ENCODE measurements at regions not wholly inside any gene's neighbourhood (a gene's known extent, or its start where the extent isn't known, plus 50 kb on each side); places are given as distances from the start of the nearest gene placed in this dataset.

- Histone ChIP-seq H3K27ac (replicated peaks; ENCODE audit: low read length) (no peak overlapping the region), H3K4me3 (ENCODE audit: low read length in 2 of 2) (no peak overlapping the region), H3K14ac (ENCODE audit: low read length) (no peak overlapping the region), H4K8ac (ENCODE audit: low read depth, low read length) (no peak overlapping the region), H3K9me3 (replicated peaks in 1 of 2; ENCODE audit: control insufficient read depth in 2 of 2, insufficient read depth in 1 of 2, low read depth in 1 of 2, low read length in 2 of 2) (no peaks in the 10 kb centered on the region), H3K18ac (ENCODE audit: low read length) (no peak overlapping the region), H2BK5ac (ENCODE audit: low read length) (no peak overlapping the region), H2BK120ac (ENCODE audit: low read depth, low read length) (no peak overlapping the region), H3K23ac (ENCODE audit: low read depth, low read length, poor library complexity) (no peak overlapping the region), H2AFZ (ENCODE audit: low read length) (no peak overlapping the region), H3K27me3 (ENCODE audit: control insufficient read depth in 3 of 3, insufficient read depth in 3 of 3, low read depth in 1 of 3, low read length in 3 of 3) (no peaks in the 10 kb centered on the region), H3K4ac (ENCODE audit: low read length) (no peak overlapping the region), H3K79me1 (ENCODE audit: low read depth, low read length) (no peaks in the 10 kb centered on the region), H3K36me3 (replicated peaks in 1 of 2; ENCODE audit: control insufficient read depth in 2 of 2, insufficient read depth in 2 of 2, low read length in 2 of 2) (no peaks in the 10 kb centered on the region), H3K9ac (ENCODE audit: low read depth, low read length, poor library complexity) (no peak overlapping the region), H2BK15ac (ENCODE audit: low read length) (no peak overlapping the region), H4K91ac (ENCODE audit: low read depth, low read length, poor library complexity) (no peak overlapping the region), H2BK12ac (ENCODE audit: low read length) (no peak overlapping the region), H3K4me1 (ENCODE audit: control insufficient read depth in 2 of 2, insufficient read depth in 1 of 2, low read depth in 1 of 2, low read length in 2 of 2) (no peaks in the 10 kb centered on the region), H3K4me2 (ENCODE audit: insufficient read depth, low read length, poor library complexity, severe bottlenecking) (no peak overlapping the region), H2AK5ac (ENCODE audit: low read depth, low read length) (no peak overlapping the region)
- no peak for DNase-seq (ENCODE audit: low spot score)
- no CpG with 5 or more reads among the region's 10 CpGs for WGBS, 2 donors (ENCODE audit: extremely low coverage in 2 of 2, insufficient read length in 2 of 2, insufficient replicate concordance in 1 of 2)
Measured at GRCh38 chr14:44873536-44873935, 88.2 kb downstream of the KLHL28 start.

- Histone ChIP-seq H3K36me3 (replicated peaks in 1 of 2; ENCODE audit: control insufficient read depth in 2 of 2, insufficient read depth in 2 of 2, low read length in 2 of 2) (no peaks in the 10 kb centered on the region), H2BK15ac (ENCODE audit: low read length) (no peak overlapping the region), H3K79me1 (ENCODE audit: low read depth, low read length) (no peaks in the 10 kb centered on the region), H2AK5ac (ENCODE audit: low read depth, low read length) (no peak overlapping the region), H2BK120ac (ENCODE audit: low read depth, low read length) (no peak overlapping the region), H3K9me3 (replicated peaks in 1 of 2; ENCODE audit: control insufficient read depth in 2 of 2, insufficient read depth in 1 of 2, low read depth in 1 of 2, low read length in 2 of 2) (no peaks in the 10 kb centered on the region), H2BK12ac (ENCODE audit: low read length) (no peak overlapping the region), H3K4me1 (ENCODE audit: control insufficient read depth in 2 of 2, insufficient read depth in 1 of 2, low read depth in 1 of 2, low read length in 2 of 2) (no peaks in the 10 kb centered on the region), H3K27ac (replicated peaks; ENCODE audit: low read length) (no peak overlapping the region), H4K8ac (ENCODE audit: low read depth, low read length) (no peak overlapping the region), H3K4me3 (ENCODE audit: low read length in 2 of 2) (no peak overlapping the region), H3K4ac (ENCODE audit: low read length) (no peak overlapping the region), H3K23ac (ENCODE audit: low read depth, low read length, poor library complexity) (no peak overlapping the region), H3K27me3 (ENCODE audit: control insufficient read depth in 3 of 3, insufficient read depth in 3 of 3, low read depth in 1 of 3, low read length in 3 of 3) (no peaks in the 10 kb centered on the region), H2BK5ac (ENCODE audit: low read length) (no peak overlapping the region), H3K14ac (ENCODE audit: low read length) (no peak overlapping the region), H2AFZ (ENCODE audit: low read length) (no peak overlapping the region), H3K9ac (ENCODE audit: low read depth, low read length, poor library complexity) (no peak overlapping the region), H3K18ac (ENCODE audit: low read length) (no peak overlapping the region), H4K91ac (ENCODE audit: low read depth, low read length, poor library complexity) (no peak overlapping the region), H3K4me2 (ENCODE audit: insufficient read depth, low read length, poor library complexity, severe bottlenecking) (no peak overlapping the region)
- no peak for DNase-seq (ENCODE audit: low spot score)
- WGBS, 2 donors (ENCODE audit: extremely low coverage in 2 of 2, insufficient read length in 2 of 2, insufficient replicate concordance in 1 of 2): no CpG with 5 or more reads among the region's 1 CpG
Measured at GRCh38 chr14:44866770-44867169, 95.0 kb downstream of the KLHL28 start.

- Histone ChIP-seq H3K27me3 (ENCODE audit: control insufficient read depth in 3 of 3, insufficient read depth in 3 of 3, low read depth in 1 of 3, low read length in 3 of 3) (no peaks in the 10 kb centered on the region), H2AFZ (ENCODE audit: low read length) (no peak overlapping the region), H3K4me1 (ENCODE audit: control insufficient read depth in 2 of 2, insufficient read depth in 1 of 2, low read depth in 1 of 2, low read length in 2 of 2) (no peaks in the 10 kb centered on the region), H2AK5ac (ENCODE audit: low read depth, low read length) (no peak overlapping the region), H3K14ac (ENCODE audit: low read length) (no peak overlapping the region), H3K79me1 (ENCODE audit: low read depth, low read length) (no peaks in the 10 kb centered on the region), H3K36me3 (replicated peaks in 1 of 2; ENCODE audit: control insufficient read depth in 2 of 2, insufficient read depth in 2 of 2, low read length in 2 of 2) (no peaks in the 10 kb centered on the region), H2BK12ac (ENCODE audit: low read length) (no peak overlapping the region), H4K91ac (ENCODE audit: low read depth, low read length, poor library complexity) (no peak overlapping the region), H2BK15ac (ENCODE audit: low read length) (no peak overlapping the region), H3K18ac (ENCODE audit: low read length) (no peak overlapping the region), H3K9me3 (replicated peaks in 1 of 2; ENCODE audit: control insufficient read depth in 2 of 2, insufficient read depth in 1 of 2, low read depth in 1 of 2, low read length in 2 of 2) (no peaks in the 10 kb centered on the region), H3K4ac (ENCODE audit: low read length) (no peak overlapping the region), H3K23ac (ENCODE audit: low read depth, low read length, poor library complexity) (no peak overlapping the region), H3K27ac (replicated peaks; ENCODE audit: low read length) (no peak overlapping the region), H3K9ac (ENCODE audit: low read depth, low read length, poor library complexity) (no peak overlapping the region), H3K4me2 (ENCODE audit: insufficient read depth, low read length, poor library complexity, severe bottlenecking) (no peak overlapping the region), H2BK120ac (ENCODE audit: low read depth, low read length) (no peak overlapping the region), H4K8ac (ENCODE audit: low read depth, low read length) (no peak overlapping the region), H3K4me3 (ENCODE audit: low read length in 2 of 2) (no peak overlapping the region), H2BK5ac (ENCODE audit: low read length) (no peak overlapping the region)
- WGBS, 2 donors (ENCODE audit: extremely low coverage in 2 of 2, insufficient read length in 2 of 2, insufficient replicate concordance in 1 of 2): no CpG with 5 or more reads among the region's 2 CpGs
- no peak for DNase-seq (ENCODE audit: low spot score)
Measured at GRCh38 chr14:44866322-44866721, 95.4 kb downstream of the KLHL28 start.

- Histone ChIP-seq H2BK120ac (ENCODE audit: low read depth, low read length) (no peak overlapping the region), H2AFZ (ENCODE audit: low read length) (no peak overlapping the region), H2AK5ac (ENCODE audit: low read depth, low read length) (no peak overlapping the region), H3K23ac (ENCODE audit: low read depth, low read length, poor library complexity) (no peak overlapping the region), H2BK5ac (ENCODE audit: low read length) (no peak overlapping the region), H3K9ac (ENCODE audit: low read depth, low read length, poor library complexity) (no peak overlapping the region), H3K4me3 (ENCODE audit: low read length in 2 of 2) (no peak overlapping the region), H3K4me1 (ENCODE audit: control insufficient read depth in 2 of 2, insufficient read depth in 1 of 2, low read depth in 1 of 2, low read length in 2 of 2) (no peaks in the 10 kb centered on the region), H3K9me3 (replicated peaks in 1 of 2; ENCODE audit: control insufficient read depth in 2 of 2, insufficient read depth in 1 of 2, low read depth in 1 of 2, low read length in 2 of 2) (no peaks in the 10 kb centered on the region), H3K36me3 (replicated peaks in 1 of 2; ENCODE audit: control insufficient read depth in 2 of 2, insufficient read depth in 2 of 2, low read length in 2 of 2) (no peaks in the 10 kb centered on the region), H3K4me2 (ENCODE audit: insufficient read depth, low read length, poor library complexity, severe bottlenecking) (no peak overlapping the region), H2BK12ac (ENCODE audit: low read length) (no peak overlapping the region), H3K18ac (ENCODE audit: low read length) (no peak overlapping the region), H3K4ac (ENCODE audit: low read length) (no peak overlapping the region), H3K27ac (replicated peaks; ENCODE audit: low read length) (no peak overlapping the region), H2BK15ac (ENCODE audit: low read length) (no peak overlapping the region), H4K91ac (ENCODE audit: low read depth, low read length, poor library complexity) (no peak overlapping the region), H3K27me3 (ENCODE audit: control insufficient read depth in 3 of 3, insufficient read depth in 3 of 3, low read depth in 1 of 3, low read length in 3 of 3) (no peaks in the 10 kb centered on the region), H3K14ac (ENCODE audit: low read length) (no peak overlapping the region), H3K79me1 (ENCODE audit: low read depth, low read length) (no peaks in the 10 kb centered on the region), H4K8ac (ENCODE audit: low read depth, low read length) (no peak overlapping the region)
- WGBS, 2 donors (ENCODE audit: extremely low coverage in 2 of 2, insufficient read length in 2 of 2, insufficient replicate concordance in 1 of 2): no CpG with 5 or more reads among the region's 3 CpGs
- DNase-seq (ENCODE audit: low spot score): no peak
Measured at GRCh38 chr14:44863271-44863670, 98.5 kb downstream of the KLHL28 start.
